H1 (cell line): ENCODE measurements at regions not wholly inside any gene's neighbourhood (a gene's known extent, or its start where the extent isn't known, plus 50 kb on each side); places are given as distances from the start of the nearest gene placed in this dataset.

Source experiments
- BRCA1 ChIP-seq: IDR thresholded peaks from 2 replicates; pipeline ENCODE4 v1.6.1; 2012; ENCODE audit warnings: low read depth, low read length, improper control_type of control experiment
- TF ChIP-seq, protein P1 (sequence below): fragments of 300-600 bp; sonication (generic); IDR thresholded peaks from 2 replicates; pipeline ENCODE4 v1.7.1; 2012; ENCODE audit warnings: low read length, moderate library complexity, mild to moderate bottlenecking, inconsistent platforms; ENCODE audit not compliant: insufficient replicate concordance

- TF ChIP-seq, protein P1, sequence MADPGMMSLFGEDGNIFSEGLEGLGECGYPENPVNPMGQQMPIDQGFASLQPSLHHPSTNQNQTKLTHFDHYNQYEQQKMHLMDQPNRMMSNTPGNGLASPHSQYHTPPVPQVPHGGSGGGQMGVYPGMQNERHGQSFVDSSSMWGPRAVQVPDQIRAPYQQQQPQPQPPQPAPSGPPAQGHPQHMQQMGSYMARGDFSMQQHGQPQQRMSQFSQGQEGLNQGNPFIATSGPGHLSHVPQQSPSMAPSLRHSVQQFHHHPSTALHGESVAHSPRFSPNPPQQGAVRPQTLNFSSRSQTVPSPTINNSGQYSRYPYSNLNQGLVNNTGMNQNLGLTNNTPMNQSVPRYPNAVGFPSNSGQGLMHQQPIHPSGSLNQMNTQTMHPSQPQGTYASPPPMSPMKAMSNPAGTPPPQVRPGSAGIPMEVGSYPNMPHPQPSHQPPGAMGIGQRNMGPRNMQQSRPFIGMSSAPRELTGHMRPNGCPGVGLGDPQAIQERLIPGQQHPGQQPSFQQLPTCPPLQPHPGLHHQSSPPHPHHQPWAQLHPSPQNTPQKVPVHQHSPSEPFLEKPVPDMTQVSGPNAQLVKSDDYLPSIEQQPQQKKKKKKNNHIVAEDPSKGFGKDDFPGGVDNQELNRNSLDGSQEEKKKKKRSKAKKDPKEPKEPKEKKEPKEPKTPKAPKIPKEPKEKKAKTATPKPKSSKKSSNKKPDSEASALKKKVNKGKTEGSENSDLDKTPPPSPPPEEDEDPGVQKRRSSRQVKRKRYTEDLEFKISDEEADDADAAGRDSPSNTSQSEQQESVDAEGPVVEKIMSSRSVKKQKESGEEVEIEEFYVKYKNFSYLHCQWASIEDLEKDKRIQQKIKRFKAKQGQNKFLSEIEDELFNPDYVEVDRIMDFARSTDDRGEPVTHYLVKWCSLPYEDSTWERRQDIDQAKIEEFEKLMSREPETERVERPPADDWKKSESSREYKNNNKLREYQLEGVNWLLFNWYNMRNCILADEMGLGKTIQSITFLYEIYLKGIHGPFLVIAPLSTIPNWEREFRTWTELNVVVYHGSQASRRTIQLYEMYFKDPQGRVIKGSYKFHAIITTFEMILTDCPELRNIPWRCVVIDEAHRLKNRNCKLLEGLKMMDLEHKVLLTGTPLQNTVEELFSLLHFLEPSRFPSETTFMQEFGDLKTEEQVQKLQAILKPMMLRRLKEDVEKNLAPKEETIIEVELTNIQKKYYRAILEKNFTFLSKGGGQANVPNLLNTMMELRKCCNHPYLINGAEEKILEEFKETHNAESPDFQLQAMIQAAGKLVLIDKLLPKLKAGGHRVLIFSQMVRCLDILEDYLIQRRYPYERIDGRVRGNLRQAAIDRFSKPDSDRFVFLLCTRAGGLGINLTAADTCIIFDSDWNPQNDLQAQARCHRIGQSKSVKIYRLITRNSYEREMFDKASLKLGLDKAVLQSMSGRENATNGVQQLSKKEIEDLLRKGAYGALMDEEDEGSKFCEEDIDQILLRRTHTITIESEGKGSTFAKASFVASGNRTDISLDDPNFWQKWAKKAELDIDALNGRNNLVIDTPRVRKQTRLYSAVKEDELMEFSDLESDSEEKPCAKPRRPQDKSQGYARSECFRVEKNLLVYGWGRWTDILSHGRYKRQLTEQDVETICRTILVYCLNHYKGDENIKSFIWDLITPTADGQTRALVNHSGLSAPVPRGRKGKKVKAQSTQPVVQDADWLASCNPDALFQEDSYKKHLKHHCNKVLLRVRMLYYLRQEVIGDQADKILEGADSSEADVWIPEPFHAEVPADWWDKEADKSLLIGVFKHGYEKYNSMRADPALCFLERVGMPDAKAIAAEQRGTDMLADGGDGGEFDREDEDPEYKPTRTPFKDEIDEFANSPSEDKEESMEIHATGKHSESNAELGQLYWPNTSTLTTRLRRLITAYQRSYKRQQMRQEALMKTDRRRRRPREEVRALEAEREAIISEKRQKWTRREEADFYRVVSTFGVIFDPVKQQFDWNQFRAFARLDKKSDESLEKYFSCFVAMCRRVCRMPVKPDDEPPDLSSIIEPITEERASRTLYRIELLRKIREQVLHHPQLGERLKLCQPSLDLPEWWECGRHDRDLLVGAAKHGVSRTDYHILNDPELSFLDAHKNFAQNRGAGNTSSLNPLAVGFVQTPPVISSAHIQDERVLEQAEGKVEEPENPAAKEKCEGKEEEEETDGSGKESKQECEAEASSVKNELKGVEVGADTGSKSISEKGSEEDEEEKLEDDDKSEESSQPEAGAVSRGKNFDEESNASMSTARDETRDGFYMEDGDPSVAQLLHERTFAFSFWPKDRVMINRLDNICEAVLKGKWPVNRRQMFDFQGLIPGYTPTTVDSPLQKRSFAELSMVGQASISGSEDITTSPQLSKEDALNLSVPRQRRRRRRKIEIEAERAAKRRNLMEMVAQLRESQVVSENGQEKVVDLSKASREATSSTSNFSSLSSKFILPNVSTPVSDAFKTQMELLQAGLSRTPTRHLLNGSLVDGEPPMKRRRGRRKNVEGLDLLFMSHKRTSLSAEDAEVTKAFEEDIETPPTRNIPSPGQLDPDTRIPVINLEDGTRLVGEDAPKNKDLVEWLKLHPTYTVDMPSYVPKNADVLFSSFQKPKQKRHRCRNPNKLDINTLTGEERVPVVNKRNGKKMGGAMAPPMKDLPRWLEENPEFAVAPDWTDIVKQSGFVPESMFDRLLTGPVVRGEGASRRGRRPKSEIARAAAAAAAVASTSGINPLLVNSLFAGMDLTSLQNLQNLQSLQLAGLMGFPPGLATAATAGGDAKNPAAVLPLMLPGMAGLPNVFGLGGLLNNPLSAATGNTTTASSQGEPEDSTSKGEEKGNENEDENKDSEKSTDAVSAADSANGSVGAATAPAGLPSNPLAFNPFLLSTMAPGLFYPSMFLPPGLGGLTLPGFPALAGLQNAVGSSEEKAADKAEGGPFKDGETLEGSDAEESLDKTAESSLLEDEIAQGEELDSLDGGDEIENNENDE = no peak
- TF ChIP-seq BRCA1 = no peak
These were observed 334.6 kb upstream of the GRM7 start (continued) for GRCh38 chr3:6526321-6526720.
